Kidney epithelial cell (primary cell): ENCODE measurements at regions not wholly inside any gene's neighbourhood (a gene's known extent, or its start where the extent isn't known, plus 50 kb on each side); places are given as distances from the start of the nearest gene placed in this dataset.

ENCODE experiments used
- DNase-seq: peaks from one replicate; pipeline ENCODE4 v3.0.0-alpha.2; 2010; ENCODE audit warnings: low read depth
- H3K27me3 ChIP-seq: 2 replicates; pipeline ENCODE4 v1.6.0; 2011; ENCODE audit warnings: low read length; ENCODE audit not compliant: control insufficient read depth, insufficient read depth
- H3K36me3 ChIP-seq: 2 replicates; pipeline ENCODE4 v1.5.1; 2011; ENCODE audit warnings: low read length; ENCODE audit not compliant: control insufficient read depth, insufficient read depth
- H3K4me3 ChIP-seq: 2 replicates; pipeline ENCODE4 v1.5.1; 2011; ENCODE audit warnings: low read depth, mild to moderate bottlenecking, control low read depth, low read length
- CTCF ChIP-seq: IDR thresholded peaks from 2 replicates; pipeline ENCODE4 v1.5.1; 2011; ENCODE audit warnings: mild to moderate bottlenecking, moderate library complexity, low read length, control low read depth, inconsistent platforms; ENCODE audit not compliant: insufficient read depth, poor library complexity, severe bottlenecking

DNA sequence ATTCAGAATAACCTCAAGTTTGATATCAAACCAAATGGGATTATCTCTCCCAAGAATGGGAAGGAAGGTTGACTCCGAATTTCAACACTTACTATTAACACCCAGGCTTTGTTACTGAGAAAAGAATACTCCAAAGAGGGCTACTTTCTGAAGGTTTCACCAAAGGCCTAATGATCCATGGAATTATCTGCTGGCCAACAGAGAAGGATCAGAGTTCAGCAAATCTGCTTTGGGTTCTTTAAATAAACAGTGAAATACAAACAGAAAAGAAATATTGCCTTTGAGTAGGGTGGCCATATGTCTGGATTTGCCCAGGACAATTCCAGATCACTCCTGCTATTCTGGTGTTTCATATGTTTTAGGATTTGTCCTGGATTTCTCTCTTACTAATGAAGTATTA lies 564.5 kb upstream of the PSMD7 start:
- H3K4me3 ChIP-seq: no peak overlapping the region
- no peak for TF ChIP-seq CTCF
- no peak for DNase-seq
- H3K36me3 ChIP-seq: no peaks in the 10 kb centered on the region
- no peaks in the 10 kb centered on the region for H3K27me3 ChIP-seq

- Histone ChIP-seq H3K36me3 (no peaks in the 10 kb centered on the region), H3K27me3 (no peaks in the 10 kb centered on the region), H3K4me3 (no peak overlapping the region)
- DNase-seq: no peak
- no peak for TF ChIP-seq CTCF
These were observed 566.0 kb upstream of the PSMD7 start for GRCh38 chr16:73730481-73731090.

DNA sequence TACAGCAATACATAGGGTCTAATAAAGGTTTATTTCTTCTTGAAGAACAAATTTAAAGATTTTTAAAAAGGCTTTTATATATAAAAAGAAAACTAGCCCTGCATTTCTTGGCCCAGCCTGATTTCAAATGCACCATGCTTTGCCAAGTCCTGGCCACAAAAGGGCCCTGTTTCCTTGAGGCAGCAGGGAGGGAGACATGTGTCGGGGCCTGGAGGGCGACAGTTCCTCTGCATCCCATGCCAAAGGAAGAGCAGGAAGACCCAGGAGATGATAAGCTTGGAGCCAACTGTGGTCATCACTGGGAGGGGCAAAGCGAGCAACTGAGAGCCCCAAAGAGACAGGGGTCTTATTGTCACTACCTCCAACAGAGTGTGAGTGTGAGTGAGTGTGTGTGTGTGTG lies 571.5 kb upstream of the PSMD7 start:
- TF ChIP-seq CTCF: no peak
- H3K4me3 ChIP-seq: no peak overlapping the region
- H3K27me3 ChIP-seq: no peaks in the 10 kb centered on the region
- no peak for DNase-seq
- H3K36me3 ChIP-seq: no peaks in the 10 kb centered on the region

DNA sequence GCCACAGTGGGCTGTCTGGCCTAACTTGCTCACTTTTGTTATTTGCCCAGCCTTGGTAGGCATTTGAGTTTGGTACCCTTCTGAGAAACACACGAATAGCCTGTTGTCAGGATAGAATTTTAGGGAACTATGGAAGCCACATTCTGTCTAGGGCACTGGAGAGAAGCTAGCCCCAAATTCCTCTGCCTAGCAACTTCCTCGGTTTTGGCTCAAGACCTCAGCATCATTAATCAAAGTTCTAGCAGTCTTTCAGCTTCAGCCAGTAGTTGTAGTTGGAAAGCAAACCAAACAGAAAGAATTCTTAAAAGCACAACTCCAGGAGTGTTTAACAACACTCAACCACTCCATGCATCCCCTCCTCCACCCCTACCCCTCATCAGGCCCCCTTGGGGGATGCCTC lies 572.1 kb upstream of the PSMD7 start:
- no peaks in the 10 kb centered on the region for H3K36me3 ChIP-seq

DNA sequence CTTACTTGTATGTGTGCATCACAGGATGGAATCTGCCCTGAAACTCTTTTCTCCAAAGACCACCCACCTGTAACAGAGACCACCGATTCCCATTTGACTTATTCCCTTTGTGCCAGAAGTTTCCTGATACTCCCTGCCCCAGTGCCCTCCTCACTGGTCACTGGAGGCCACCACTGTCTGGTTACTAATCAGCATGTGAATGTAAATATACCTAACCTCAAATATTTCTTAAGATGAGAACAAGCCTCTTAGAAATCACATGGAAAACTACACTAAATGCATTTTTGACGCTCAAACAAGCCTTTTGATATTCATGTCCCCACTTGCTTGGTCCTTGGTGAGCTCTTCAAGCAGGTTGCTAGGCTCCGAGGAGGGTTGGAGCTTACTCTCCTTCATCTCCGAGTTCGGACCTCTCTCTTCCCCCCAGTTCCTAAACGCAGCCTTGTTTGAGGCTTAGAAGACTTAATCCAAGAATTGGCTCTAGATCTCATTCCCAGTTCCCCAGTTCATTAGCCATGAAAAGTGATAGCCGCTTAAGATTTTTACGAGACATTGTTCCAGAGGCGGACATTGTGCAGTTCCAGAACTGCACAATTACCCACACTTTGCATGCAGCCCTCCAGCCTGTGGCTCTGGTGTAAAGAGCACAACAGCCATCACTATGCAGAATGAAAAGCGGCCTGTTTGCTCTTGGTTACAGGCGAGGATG lies 579.2 kb upstream of the PSMD7 start:
- Histone ChIP-seq H3K27me3 (no peaks in the 10 kb centered on the region), H3K4me3 (no peak overlapping the region), H3K36me3 (no peaks in the 10 kb centered on the region)
- TF ChIP-seq CTCF: no peak
- no peak for DNase-seq

More for the DNA sequence above, 572.1 kb upstream of the PSMD7 start:
- Histone ChIP-seq H3K27me3 (no peaks in the 10 kb centered on the region), H3K4me3 (no peak overlapping the region)
- DNase-seq: no peak
- no peak for TF ChIP-seq CTCF

DNA sequence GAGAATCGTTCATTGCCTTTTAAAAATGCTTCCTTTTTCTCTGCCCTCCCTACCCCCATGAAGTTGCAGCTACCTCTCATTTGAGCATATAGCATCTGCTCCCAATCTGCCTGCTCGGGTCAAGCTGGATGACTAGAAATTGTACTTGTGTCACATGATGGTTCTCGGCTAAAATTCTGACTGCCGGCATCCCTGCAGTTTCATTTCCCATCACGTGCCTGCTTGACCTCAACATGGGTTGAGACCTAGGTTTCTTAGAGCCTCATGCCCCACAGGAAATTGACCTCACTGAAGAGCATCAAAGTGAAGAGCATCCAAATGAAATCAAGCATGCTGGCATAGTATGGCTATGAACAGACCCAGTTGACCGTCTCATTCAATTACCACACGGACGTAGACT lies 581.6 kb upstream of the PSMD7 start:
- TF ChIP-seq CTCF: no peak
- no peak overlapping the region for H3K4me3 ChIP-seq
- no peak for DNase-seq
- H3K36me3 ChIP-seq: no peaks in the 10 kb centered on the region
- H3K27me3 ChIP-seq: no peaks in the 10 kb centered on the region
